Activated CD4-positive, alpha-beta T cell treated with anti-CD3 and anti-CD28 coated beads for 4 hours (primary cell): ENCODE measurements at regions not wholly inside any gene's neighbourhood (a gene's known extent, or its start where the extent isn't known, plus 50 kb on each side); places are given as distances from the start of the nearest gene placed in this dataset.

Source experiments
- DNase-seq, 2 donors: peaks; one replicate each; pipeline ENCODE4 v3.0.0-alpha.2; 2020

GRCh38 chr14:55948399-55948798 is 169.8 kb upstream of the PELI2 start:
- no peak for DNase-seq

- DNase-seq: no peak
These were observed 168.5 kb upstream of the PELI2 start for GRCh38 chr14:55949708-55950107.

GRCh38 chr14:55950135-55950534 is 168.1 kb upstream of the PELI2 start:
- no peak for DNase-seq

- no peak for DNase-seq
These were observed 166.6 kb upstream of the PELI2 start for GRCh38 chr14:55951341-55952206.

- DNase-seq: no peak
These were observed 164.1 kb upstream of the PELI2 start for GRCh38 chr14:55954108-55954507.

- no peak for DNase-seq
These were observed 163.0 kb upstream of the PELI2 start for GRCh38 chr14:55955175-55955574.

GRCh38 chr14:55957950-55958349 is 160.3 kb upstream of the PELI2 start:
- DNase-seq: no peak

GRCh38 chr14:55963295-55963694 is 154.9 kb upstream of the PELI2 start:
- DNase-seq: no peak

GRCh38 chr14:55964091-55964490 is 154.1 kb upstream of the PELI2 start:
- no peak for DNase-seq

GRCh38 chr14:55964821-55965220 is 153.4 kb upstream of the PELI2 start:
- no peak for DNase-seq

- DNase-seq: no peak
These were observed 152.4 kb upstream of the PELI2 start for GRCh38 chr14:55965851-55966250.

- no peak for DNase-seq
These were observed 149.5 kb upstream of the PELI2 start for GRCh38 chr14:55968741-55969140.

GRCh38 chr14:55973285-55973800 is 144.9 kb upstream of the PELI2 start:
- DNase-seq: no peak

- no peak for DNase-seq
These were observed 144.1 kb upstream of the PELI2 start for GRCh38 chr14:55973911-55974630.

GRCh38 chr14:55975281-55975910 is 142.8 kb upstream of the PELI2 start:
- DNase-seq: no peak

- no peak for DNase-seq
These were observed 142.0 kb upstream of the PELI2 start for GRCh38 chr14:55976219-55976618.

GRCh38 chr14:55976655-55977054 is 141.6 kb upstream of the PELI2 start:
- DNase-seq: no peak

- no peak for DNase-seq
These were observed 140.6 kb upstream of the PELI2 start for GRCh38 chr14:55977392-55978150.

- DNase-seq: no peak
These were observed 139.1 kb upstream of the PELI2 start for GRCh38 chr14:55979096-55979495.

- DNase-seq: no peak
These were observed 138.4 kb upstream of the PELI2 start for GRCh38 chr14:55979781-55980180.

GRCh38 chr14:55980970-55981369 is 137.2 kb upstream of the PELI2 start:
- DNase-seq: no peak

- no peak for DNase-seq
These were observed 132.1 kb upstream of the PELI2 start for GRCh38 chr14:55986069-55986468.

GRCh38 chr14:56000846-56001245 is 117.4 kb upstream of the PELI2 start:
- DNase-seq: no peak
